Urothelium cell line (cell line): ENCODE measurements at regions not wholly inside any gene's neighbourhood (a gene's known extent, or its start where the extent isn't known, plus 50 kb on each side); places are given as distances from the start of the nearest gene placed in this dataset.
A peak's percentile ranks its signal among the peaks of the same experiment; 100 is the strongest.
"Not testable (repeated sequence)": the region's sequence is repeated elsewhere in the genome, so short reads cannot be mapped to it uniquely, and the experiment has no call there.

Experiments used
- DNase-seq: peaks from one replicate; pipeline ENCODE4 v3.0.0; 2011; ENCODE audit warnings: low spot score, mixed read lengths
- FAIRE-seq: peaks from 2 replicates; lab custom pipeline; 2011; peaks lifted over from hg19 to GRCh38; lab: Jason Lieb, UNC

GRCh38 chr12:22115711-22116110, 69.7 kb downstream of the CMAS start:
- FAIRE-seq, result no peak
- no peak for DNase-seq

- DNase-seq (no peak), FAIRE-seq (peak; percentile 55)
Measured at GRCh38 chr12:22116376-22116775, 70.4 kb downstream of the CMAS start.

- DNase-seq (no peak), FAIRE-seq (no peak)
Measured at GRCh38 chr12:22117563-22118237, 71.7 kb downstream of the CMAS start.

- DNase-seq, result no peak
- no peak for FAIRE-seq
Measured at GRCh38 chr12:22118238-22118790, 72.3 kb downstream of the CMAS start.

- DNase-seq (no peak), FAIRE-seq (no peak)
Measured at GRCh38 chr12:22121224-22121623, 75.2 kb downstream of the CMAS start.

- FAIRE-seq (no peak), DNase-seq (no peak)
Measured at GRCh38 chr12:22122359-22122758, 76.3 kb downstream of the CMAS start.

GRCh38 chr12:22124987-22125386, 79.0 kb downstream of the CMAS start:
- no peak for FAIRE-seq
- DNase-seq, result no peak

GRCh38 chr12:22126101-22126500, 80.1 kb downstream of the CMAS start:
- DNase-seq, FAIRE-seq: not testable (repeated sequence)

GRCh38 chr12:22126758-22127157, 80.7 kb downstream of the CMAS start:
- DNase-seq, result no peak
- FAIRE-seq, result no peak

- DNase-seq (no peak), FAIRE-seq (peak; percentile 48)
Measured at GRCh38 chr12:22130671-22131070, 84.7 kb downstream of the CMAS start.

GRCh38 chr12:22136604-22137117, 90.6 kb downstream of the CMAS start:
- FAIRE-seq, DNase-seq: not testable (repeated sequence)
